ENCODE measurements at regions not wholly inside any gene's neighbourhood (a gene's known extent, or its start where the extent isn't known, plus 50 kb on each side); places are given as distances from the start of the nearest gene placed in this dataset.
"Not testable (repeated sequence)": the region's sequence is repeated elsewhere in the genome, so short reads cannot be mapped to it uniquely, and the experiment has no call there.

DNA sequence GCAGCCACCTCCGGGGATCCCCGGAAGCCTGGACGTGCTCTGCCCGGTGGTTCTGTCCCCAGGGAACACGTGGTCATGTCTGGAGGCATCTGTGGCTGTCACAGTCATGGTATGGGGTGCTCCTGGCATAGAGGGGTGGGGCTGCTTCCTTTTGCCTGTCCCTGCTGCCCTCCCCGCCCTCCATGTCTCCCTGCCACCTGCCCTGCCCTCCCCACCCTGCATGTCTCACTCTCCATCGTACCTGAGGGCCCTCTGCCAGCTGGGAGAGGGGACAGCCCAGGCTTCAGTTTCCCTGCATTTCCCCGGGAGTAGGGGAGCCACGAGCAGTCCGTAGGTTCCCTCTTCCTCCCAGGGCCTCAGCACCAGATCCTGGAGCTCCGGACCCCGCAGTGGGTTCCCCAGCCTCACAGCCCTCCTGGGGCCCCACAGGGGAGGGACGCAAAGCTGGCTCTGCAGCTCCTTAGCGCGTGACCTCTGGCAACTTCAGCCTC lies 90.0 kb upstream of the CTDP1 start:
- no peak overlapping the region for H3K27ac Mint-ChIP-seq
- peaks cover 0 to 7% of the 10 kb centered on the region in 2 donors for H3K36me3 Mint-ChIP-seq
- ATAC-seq (no peak), DNase-seq (ENCODE audit: low spot score in 2 of 2) (no peak)
- H3K9me3 Mint-ChIP-seq, result peaks cover 3 to 6% of the 10 kb centered on the region in 2 donors

DNA sequence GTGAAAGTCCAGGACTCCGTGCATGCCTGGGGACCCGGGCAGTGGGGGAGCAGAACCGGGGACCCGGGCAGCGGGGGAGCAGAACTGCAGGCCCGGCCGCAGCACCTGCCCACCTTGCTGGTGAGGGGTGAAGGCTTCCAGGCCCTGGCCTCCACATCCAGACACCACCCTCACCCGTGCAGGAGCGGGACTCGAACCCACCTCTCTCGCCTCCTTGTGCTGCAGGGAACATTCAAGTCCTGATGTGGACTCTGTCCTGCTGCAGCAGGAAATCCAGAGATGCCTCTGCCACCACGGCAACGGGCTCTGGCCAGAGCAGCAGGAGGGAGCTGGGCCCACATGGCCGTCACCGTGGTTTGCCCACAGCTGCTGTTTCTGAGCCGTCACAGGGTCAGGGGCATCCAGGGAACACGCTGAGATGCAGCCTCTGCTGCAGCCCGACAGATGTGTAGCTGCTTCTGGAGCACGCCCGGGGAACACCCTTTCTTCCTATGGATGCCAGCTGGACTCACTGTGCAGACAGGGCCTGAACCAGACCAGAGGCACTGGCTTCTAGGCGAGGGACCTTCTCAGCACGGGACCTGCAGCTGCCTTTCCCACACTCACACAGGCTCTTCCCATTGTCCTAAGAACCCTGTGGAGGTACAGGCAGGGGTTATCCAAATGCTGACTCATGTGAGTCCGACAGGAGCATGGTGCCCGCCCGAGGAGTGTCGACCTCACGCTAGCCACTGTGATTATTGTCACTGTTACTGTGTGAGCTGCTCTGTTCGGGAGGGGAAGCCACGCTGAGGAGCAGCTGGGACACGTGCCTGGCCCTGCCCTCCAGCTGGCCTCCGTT lies 89.2 kb upstream of the CTDP1 start:
- no peak overlapping the region for H3K27ac Mint-ChIP-seq
- H3K36me3 Mint-ChIP-seq, result peaks cover 0 to 7% of the 10 kb centered on the region in 2 donors
- ATAC-seq (no peak), DNase-seq (ENCODE audit: low spot score in 2 of 2) (no peak)
- peaks cover 3 to 6% of the 10 kb centered on the region in 2 donors for H3K9me3 Mint-ChIP-seq

DNA sequence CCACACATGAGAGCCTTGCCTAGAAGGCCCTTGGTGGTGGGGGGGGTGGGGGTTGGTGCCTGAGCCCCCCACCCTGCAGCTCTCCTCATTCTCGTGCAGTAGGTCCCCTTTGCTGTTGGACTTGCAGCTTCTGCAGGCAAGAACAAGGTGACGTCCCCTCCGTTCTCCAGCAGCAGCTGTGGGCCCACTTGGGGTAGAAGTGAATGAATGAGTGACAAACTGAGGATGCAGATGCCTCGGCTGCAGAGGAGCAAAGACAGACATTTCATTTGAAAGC lies 88.6 kb upstream of the CTDP1 start:
- Mint-ChIP-seq H3K27ac (no peak overlapping the region), H3K36me3 (peaks cover 0 to 7% of the 10 kb centered on the region in 2 donors), H3K9me3 (peaks cover 3 to 6% of the 10 kb centered on the region in 2 donors)
- DNase-seq (ENCODE audit: low spot score in 2 of 2) (no peak), ATAC-seq (no peak)

- not testable (repeated sequence) for H3K27ac Mint-ChIP-seq; DNase-seq (ENCODE audit: low spot score in 2 of 2); H3K36me3 Mint-ChIP-seq; ATAC-seq; H3K9me3 Mint-ChIP-seq
These were observed 86.9 kb upstream of the CTDP1 start for GRCh38 chr18:79592684-79593083.

- no peak for ATAC-seq
- Mint-ChIP-seq H3K9me3 (peaks cover 3 to 6% of the 10 kb centered on the region in 2 donors), H3K36me3 (peaks cover 0 to 7% of the 10 kb centered on the region in 2 donors), H3K27ac (no peak overlapping the region)
- DNase-seq (ENCODE audit: low spot score in 2 of 2), result no peak
These were observed 83.7 kb upstream of the CTDP1 start for GRCh38 chr18:79595876-79596374.

DNA sequence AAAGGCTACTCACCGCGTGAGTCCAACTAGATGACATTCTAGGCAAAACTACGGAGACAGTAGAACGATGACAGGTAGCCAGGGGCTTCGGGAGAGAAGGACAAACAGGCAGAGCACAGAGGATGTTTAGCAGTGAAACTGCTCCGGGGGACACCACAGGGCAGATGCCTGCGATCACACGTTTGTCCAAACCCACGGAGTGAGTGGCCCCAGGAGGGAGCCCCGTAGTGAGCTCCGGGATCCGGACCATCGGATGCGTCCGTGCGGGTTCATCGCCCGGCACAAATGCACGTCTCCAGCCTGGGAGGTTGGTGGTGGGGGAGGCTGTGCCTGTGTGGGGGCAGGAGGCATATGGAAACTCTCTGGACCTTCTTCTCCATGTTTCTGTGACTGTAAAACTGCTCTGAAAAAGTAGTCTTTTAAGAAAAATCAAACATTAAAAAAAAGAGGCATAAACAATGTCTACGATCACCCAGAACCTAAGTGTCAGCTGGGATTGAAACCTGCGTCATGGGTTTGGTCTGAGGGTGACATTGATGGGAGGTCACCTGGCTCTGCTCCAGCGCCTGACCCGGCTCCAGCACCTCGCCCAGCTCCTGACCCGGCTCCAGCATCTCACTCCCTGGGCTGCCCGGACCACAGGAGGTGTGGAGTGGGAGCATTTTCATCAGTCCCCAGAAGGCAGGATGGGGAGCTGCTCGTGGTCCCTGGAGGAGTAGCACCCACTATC lies 83.0 kb upstream of the CTDP1 start:
- Mint-ChIP-seq H3K27ac (no peak overlapping the region), H3K36me3 (peaks cover 0 to 7% of the 10 kb centered on the region in 2 donors), H3K9me3 (peaks cover 3 to 6% of the 10 kb centered on the region in 2 donors)
- DNase-seq (ENCODE audit: low spot score in 2 of 2) (no peak), ATAC-seq (no peak)

GRCh38 chr18:79597176-79597830 lies 82.3 kb upstream of the CTDP1 start:
- peaks cover 0 to 4% of the 10 kb centered on the region in 2 donors for H3K36me3 Mint-ChIP-seq
- ATAC-seq (no peak), DNase-seq (ENCODE audit: low spot score in 2 of 2) (no peak)
- no peak overlapping the region for H3K27ac Mint-ChIP-seq
- peaks cover 0 to 3% of the 10 kb centered on the region in 2 donors for H3K9me3 Mint-ChIP-seq

DNA sequence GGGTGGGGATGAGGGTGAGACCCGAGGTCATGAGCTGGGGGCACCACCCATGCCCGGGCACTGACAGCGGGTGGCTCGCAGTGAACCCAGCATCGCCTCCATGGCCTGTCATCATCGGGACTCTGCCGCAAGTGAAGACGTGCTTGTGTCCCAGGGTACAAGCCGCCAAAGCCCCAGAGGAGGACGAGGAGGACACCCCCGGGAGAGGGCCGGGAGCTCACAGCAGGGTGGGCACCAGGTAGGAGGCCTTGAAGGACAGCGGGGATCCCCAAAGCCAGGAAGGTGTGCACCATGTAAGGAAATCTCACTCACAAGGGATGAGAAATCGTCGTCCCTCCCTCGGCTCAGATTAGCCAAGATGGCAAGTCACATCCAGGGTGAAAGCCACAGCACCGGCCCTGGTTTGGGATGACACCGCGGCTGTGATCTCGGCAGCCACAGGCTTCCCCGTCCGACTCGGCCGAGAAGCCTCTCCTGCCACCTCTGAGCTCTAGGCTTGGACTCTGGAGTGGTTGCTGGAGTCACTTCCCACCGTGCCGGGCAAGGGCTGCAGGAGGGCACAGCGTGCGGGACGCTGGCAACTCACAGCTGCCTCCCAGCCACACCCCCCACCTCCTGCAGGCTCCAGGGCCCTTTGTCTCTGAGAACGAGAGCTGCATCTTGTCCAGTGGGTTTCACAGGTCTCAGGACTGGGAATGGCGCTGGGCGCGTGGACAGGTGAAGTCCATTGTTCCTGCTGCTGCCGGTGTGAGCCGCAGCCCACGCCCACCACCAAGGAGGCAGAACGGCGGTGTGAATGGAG lies 81.6 kb upstream of the CTDP1 start:
- H3K36me3 Mint-ChIP-seq, result no peaks in the 10 kb centered on the region
- H3K9me3 Mint-ChIP-seq, result no peaks in the 10 kb centered on the region
- DNase-seq (ENCODE audit: low spot score in 2 of 2) (no peak), ATAC-seq (no peak)
- H3K27ac Mint-ChIP-seq, result no peak overlapping the region

DNA sequence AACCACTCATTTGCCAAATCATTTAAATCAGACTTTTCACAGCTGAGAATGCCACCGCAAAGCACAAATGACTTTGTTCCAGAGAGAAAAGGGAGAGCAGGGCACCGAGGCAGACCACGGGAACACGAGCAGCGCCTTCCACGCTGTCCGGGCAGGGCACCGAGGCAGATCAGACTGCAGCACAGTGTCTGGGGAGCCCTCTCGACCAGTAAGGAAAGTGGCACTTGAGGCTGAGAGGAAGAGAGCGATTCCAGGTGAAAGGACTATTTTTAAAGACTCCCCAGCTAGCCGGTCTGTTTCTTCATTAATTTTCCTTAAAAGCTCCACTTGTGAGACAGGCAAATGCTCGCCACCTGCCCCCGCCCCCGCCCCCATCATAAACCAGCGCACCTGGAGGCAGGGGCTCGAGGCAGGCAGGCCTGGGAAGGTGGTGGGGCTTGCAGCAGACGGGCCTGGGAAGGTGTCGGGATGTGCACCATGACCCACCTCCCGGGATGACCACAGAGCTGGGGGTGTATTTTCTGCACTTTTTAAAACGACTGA lies 80.9 kb upstream of the CTDP1 start:
- H3K27ac Mint-ChIP-seq, result no peak overlapping the region
- no peak for DNase-seq (ENCODE audit: low spot score in 2 of 2)
- no peaks in the 10 kb centered on the region for H3K36me3 Mint-ChIP-seq
- ATAC-seq, result no peak
- H3K9me3 Mint-ChIP-seq, result no peaks in the 10 kb centered on the region

DNA sequence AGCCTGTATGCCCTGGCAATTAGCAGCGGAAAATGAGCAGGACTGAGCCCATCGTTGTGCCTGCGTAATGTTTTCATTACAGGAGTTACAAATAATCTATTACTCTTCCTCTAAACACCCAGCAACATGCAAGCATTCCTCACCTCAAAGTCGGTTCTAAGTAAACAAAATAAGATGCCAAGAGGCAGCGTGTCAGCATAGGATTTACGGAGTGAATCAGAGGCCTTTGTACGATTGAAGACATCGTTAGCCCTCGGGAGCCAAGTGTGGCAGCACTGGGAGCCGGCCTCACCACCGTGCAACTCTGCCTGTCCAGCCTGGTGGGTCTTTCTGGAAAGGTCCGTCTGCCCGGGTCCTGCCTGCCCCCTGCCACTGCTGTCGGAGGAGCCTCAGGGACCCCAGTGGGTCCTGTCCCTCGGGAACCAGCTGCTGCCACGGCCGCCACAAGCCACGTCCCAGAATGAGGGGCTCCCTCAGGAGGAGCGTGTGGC lies 80.1 kb upstream of the CTDP1 start:
- H3K9me3 Mint-ChIP-seq, result no peaks in the 10 kb centered on the region
- ATAC-seq, result no peak
- no peak for DNase-seq (ENCODE audit: low spot score in 2 of 2)
- no peaks in the 10 kb centered on the region for H3K36me3 Mint-ChIP-seq
- H3K27ac Mint-ChIP-seq, result no peak overlapping the region

GRCh38 chr18:79600141-79600540 lies 79.5 kb upstream of the CTDP1 start:
- Mint-ChIP-seq H3K9me3 (no peaks in the 10 kb centered on the region), H3K27ac (no peak overlapping the region), H3K36me3 (no peaks in the 10 kb centered on the region)
- DNase-seq (ENCODE audit: low spot score in 2 of 2) (peak in 1 of 2 donors; percentile 45), ATAC-seq (no peak)

DNA sequence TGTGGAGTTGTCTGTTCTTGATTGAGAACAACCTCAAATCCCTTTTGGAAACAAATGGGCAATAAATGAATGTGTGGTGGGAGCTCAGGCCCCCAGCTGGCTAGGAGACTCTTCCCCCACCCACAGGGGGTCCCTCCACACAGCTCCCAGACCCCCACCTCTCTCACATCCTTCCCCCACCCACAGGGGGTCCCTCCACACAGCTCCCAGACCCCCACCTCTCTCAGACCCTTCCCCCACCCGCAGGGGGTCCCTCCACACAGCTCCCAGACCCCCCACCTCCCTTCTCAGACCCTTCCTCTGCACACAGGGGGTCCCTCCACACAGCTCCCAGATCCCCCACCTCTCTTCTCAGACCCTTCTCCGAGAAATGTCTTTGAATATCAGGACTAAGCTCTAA lies 79.0 kb upstream of the CTDP1 start:
- no peak overlapping the region for H3K27ac Mint-ChIP-seq
- H3K9me3 Mint-ChIP-seq, result no peaks in the 10 kb centered on the region
- DNase-seq (ENCODE audit: low spot score in 2 of 2) (no peak), ATAC-seq (no peak)
- no peaks in the 10 kb centered on the region for H3K36me3 Mint-ChIP-seq

DNA sequence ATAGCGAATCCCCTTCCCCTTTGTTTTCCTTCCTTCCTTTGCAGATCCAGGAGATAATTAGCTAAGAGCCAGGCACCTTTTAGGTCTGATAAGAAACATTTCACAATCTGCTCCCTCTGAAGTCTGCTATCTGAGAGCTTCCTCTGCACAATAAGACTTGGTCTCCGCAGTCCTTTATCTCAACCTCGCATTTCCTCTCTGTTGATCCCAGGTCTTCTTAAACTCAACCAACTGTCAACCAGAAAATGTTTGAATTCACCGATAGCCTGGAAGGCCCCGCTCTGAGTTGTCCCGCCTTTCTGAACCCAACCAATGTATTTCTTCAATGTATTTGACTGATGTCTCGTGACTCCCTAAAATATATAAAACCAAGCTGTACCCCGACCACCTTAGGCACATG lies 78.4 kb upstream of the CTDP1 start:
- Mint-ChIP-seq H3K27ac (peak overlapping the region in 1 of 2 donors; percentile 22), H3K9me3 (no peaks in the 10 kb centered on the region), H3K36me3 (no peaks in the 10 kb centered on the region)
- ATAC-seq (no peak), DNase-seq (ENCODE audit: low spot score in 2 of 2) (peak in 1 of 2 donors; percentile 11)

- H3K9me3 Mint-ChIP-seq, result no peaks in the 10 kb centered on the region
These were observed 76.0 kb upstream of the CTDP1 start for GRCh38 chr18:79603321-79604204.

GRCh38 chr18:79604205-79604912 lies 75.2 kb upstream of the CTDP1 start:
- no peak for ATAC-seq
- Mint-ChIP-seq H3K27ac (no peak overlapping the region), H3K36me3 (no peaks in the 10 kb centered on the region), H3K9me3 (no peaks in the 10 kb centered on the region)
- DNase-seq (ENCODE audit: low spot score in 2 of 2), result peak in 1 of 2 donors; percentile 46

More at GRCh38 chr18:79603321-79604204, 76.0 kb upstream of the CTDP1 start:
- H3K36me3 Mint-ChIP-seq, result no peaks in the 10 kb centered on the region
- ATAC-seq (no peak), DNase-seq (ENCODE audit: low spot score in 2 of 2) (peak in 1 of 2 donors; percentile 52)
- no peak overlapping the region for H3K27ac Mint-ChIP-seq

Measured in activated naive CD4-positive, alpha-beta T cell treated with anti-CD3 and anti-CD28 coated beads, Interleukin-2, amount 50 U/mL, for 72 hours (primary cell).